GM23338 (cell line): ENCODE measurements at regions not wholly inside any gene's neighbourhood (a gene's known extent, or its start where the extent isn't known, plus 50 kb on each side); places are given as distances from the start of the nearest gene placed in this dataset.

ENCODE experiments used
- ATAC-seq: fragments of 200-7000 bp; cut with Tn5 transposase; 3 replicates; pipeline ENCODE4 v1.9.1; 2020
- DNase-seq: peaks from one replicate; pipeline ENCODE4 v3.0.0-alpha.2; 2015; ENCODE audit warnings: low spot score
- H2AFZ ChIP-seq: fragments of 200-600 bp; sonication (generic); 2 replicates; pipeline ENCODE4 v1.8.0; 2016; ENCODE audit warnings: antibody characterized with exemption, mild to moderate bottlenecking, moderate library complexity
- H3F3A ChIP-seq: fragments of 200-600 bp; sonication (generic); replicated peaks from 2 replicates; pipeline ENCODE4 v1.8.0; 2017; ENCODE audit warnings: antibody characterized with exemption, mixed run types, low read depth
- H3K27ac ChIP-seq: fragments of 200-600 bp; sonication (generic); 2 replicates; pipeline ENCODE4 v1.6.1; 2016; ENCODE audit warnings: low read depth
- H3K27me3 ChIP-seq: fragments of 200-600 bp; sonication (generic); 2 replicates; pipeline ENCODE4 v1.8.0; 2016; ENCODE audit warnings: mild to moderate bottlenecking, mixed run types, moderate library complexity; ENCODE audit not compliant: insufficient read depth
- H3K36me3 ChIP-seq: fragments of 200-600 bp; sonication (generic); 2 replicates; pipeline ENCODE4 v1.8.0; 2016; ENCODE audit warnings: mild to moderate bottlenecking; ENCODE audit not compliant: insufficient read depth
- H3K4me1 ChIP-seq: fragments of 200-600 bp; sonication (generic); 2 replicates; pipeline ENCODE4 v1.8.0; 2016; ENCODE audit warnings: mild to moderate bottlenecking, moderate library complexity; ENCODE audit not compliant: insufficient read depth
- H3K4me2 ChIP-seq: fragments of 200-600 bp; sonication (generic); 2 replicates; pipeline ENCODE4 v1.7.1; 2017; ENCODE audit warnings: mixed run types
- H3K4me3 ChIP-seq: fragments of 200-600 bp; sonication (generic); 2 replicates; pipeline ENCODE4 v1.6.1; 2016; ENCODE audit warnings: mixed run types
- H3K79me2 ChIP-seq: fragments of 200-600 bp; sonication (generic); replicated peaks from 2 replicates; pipeline ENCODE4 v1.8.0; 2017; ENCODE audit warnings: mild to moderate bottlenecking; ENCODE audit not compliant: insufficient read depth
- H3K9me2 ChIP-seq: fragments of 200-600 bp; sonication (generic); 2 replicates; pipeline ENCODE4 v1.8.0; 2017; ENCODE audit not compliant: insufficient read depth
- H4K20me1 ChIP-seq: fragments of 200-600 bp; sonication (generic); replicated peaks from 2 replicates; pipeline ENCODE4 v1.8.0; 2017; ENCODE audit warnings: mild to moderate bottlenecking; ENCODE audit not compliant: insufficient read depth
- H3K27ac Mint-ChIP-seq: 2 replicates; pipeline ENCODE4 v1.8.0; 2020; ENCODE audit warnings: inconsistent platforms, mild to moderate bottlenecking, moderate library complexity, mixed read lengths
- H3K27me3 Mint-ChIP-seq: 3 replicates; pipeline ENCODE4 v1.8.0; 2022; ENCODE audit warnings: low read depth, mild to moderate bottlenecking, moderate library complexity, mixed read lengths, inconsistent platforms; ENCODE audit not compliant: insufficient read depth, poor library complexity
- H3K36me3 Mint-ChIP-seq: 3 replicates; pipeline ENCODE4 v1.8.0; 2021; ENCODE audit warnings: low read depth, mild to moderate bottlenecking, inconsistent platforms, moderate library complexity, mixed read lengths
- H3K4me1 Mint-ChIP-seq: 3 replicates; pipeline ENCODE4 v1.8.0; 2020; ENCODE audit warnings: mild to moderate bottlenecking, inconsistent platforms, mixed read lengths
- H3K4me3 Mint-ChIP-seq: 3 replicates; pipeline ENCODE4 v1.8.0; 2021; ENCODE audit warnings: moderate library complexity, mild to moderate bottlenecking, inconsistent platforms, mixed read lengths
- H3K9me3 Mint-ChIP-seq: 3 replicates; pipeline ENCODE4 v1.8.0; 2020; ENCODE audit warnings: moderate library complexity, mild to moderate bottlenecking, inconsistent platforms, mixed read lengths
- CREB1 ChIP-seq: fragments of 250-450 bp; sonication (Bioruptor Pico); IDR thresholded peaks from 2 replicates; pipeline ENCODE4 v1.5.0; 2020; ENCODE audit warnings: low read depth, mild to moderate bottlenecking, moderate library complexity
- CTCF ChIP-seq, 2 experiments: fragments of 200-600 bp in 1 of 2; sonication (generic) in 1 of 2; conservative IDR thresholded peaks; 2 replicates each; pipeline versions ENCODE4 v1.5.1 to v1.6.1; 2016 to 2017; ENCODE audit warnings: antibody characterized with exemption in 2 of 2, low read depth in 2 of 2, mild to moderate bottlenecking in 2 of 2, moderate library complexity in 1 of 2
- ETS1 ChIP-seq: IDR thresholded peaks from 2 replicates; pipeline ENCODE4 v1.6.1; 2016; ENCODE audit warnings: antibody characterized with exemption
- EZH2 ChIP-seq: fragments of 200-600 bp; sonication (generic); IDR thresholded peaks from one replicate; pipeline ENCODE4 v1.8.0; 2017; ENCODE audit warnings: antibody characterized with exemption, mild to moderate bottlenecking, low read depth; ENCODE audit not compliant: unreplicated experiment
- EZH2phosphoT487 ChIP-seq: fragments of 200-600 bp; sonication (generic); IDR thresholded peaks from one replicate; pipeline ENCODE4 v1.8.1; 2018; ENCODE audit warnings: antibody characterized with exemption; ENCODE audit not compliant: unreplicated experiment
- JUNB ChIP-seq: IDR thresholded peaks from one replicate; pipeline ENCODE4 v1.6.1; 2016; ENCODE audit warnings: antibody characterized with exemption; ENCODE audit not compliant: unreplicated experiment
- NANOG ChIP-seq: IDR thresholded peaks from 2 replicates; pipeline ENCODE4 v1.6.1; 2016; ENCODE audit warnings: antibody characterized with exemption, borderline replicate concordance
- POLR2AphosphoS5 ChIP-seq: IDR thresholded peaks from 2 replicates; pipeline ENCODE4 v1.6.1; 2016; ENCODE audit warnings: antibody characterized with exemption, low read depth
- REST ChIP-seq: IDR thresholded peaks from one replicate; pipeline ENCODE4 v1.6.1; 2018; ENCODE audit warnings: antibody characterized with exemption; ENCODE audit not compliant: unreplicated experiment
- STAT1 ChIP-seq: IDR thresholded peaks from one replicate; pipeline ENCODE4 v1.6.1; 2016; ENCODE audit warnings: antibody characterized with exemption; ENCODE audit not compliant: unreplicated experiment
- ZNF114 ChIP-seq: fragments of 250-450 bp; sonication (Bioruptor Pico); IDR thresholded peaks from 2 replicates; pipeline ENCODE4 v1.5.0; 2020; ENCODE audit warnings: mild to moderate bottlenecking, moderate library complexity
- ZNF331 ChIP-seq: fragments of 250-450 bp; sonication (Bioruptor Pico); IDR thresholded peaks from 2 replicates; pipeline ENCODE4 v1.5.0; 2020; ENCODE audit warnings: low read depth, mild to moderate bottlenecking, moderate library complexity
- ZNF462 ChIP-seq: fragments of 250-450 bp; sonication (Bioruptor Pico); IDR thresholded peaks from 2 replicates; pipeline ENCODE4 v1.5.0; 2020; ENCODE audit warnings: mild to moderate bottlenecking, moderate library complexity

GRCh38 chr5:39519566-39520231 is 94.9 kb upstream of the DAB2 start:
- H3K27ac ChIP-seq: 0 out of 2 replicates have a peak overlapping the region, but pooled peaks have one; percentile 20
- H4K20me1 ChIP-seq: no peaks in the 10 kb centered on the region
- Mint-ChIP-seq H3K27me3 (peaks cover 3% of the 10 kb centered on the region), H3K27ac (no peak overlapping the region), H3K4me3 (no peak overlapping the region), H3K9me3 (peaks cover 3% of the 10 kb centered on the region; the same call in 1 of the 3 replicates), H3K36me3 (no peaks in the 10 kb centered on the region), H3K4me1 (peaks cover 24% of the 10 kb centered on the region)
- H3K4me2 ChIP-seq: peak overlapping the region; percentile 19; the same call in 1 of the 2 replicates
- DNase-seq (peak; percentile 17), ATAC-seq (no peak)
- TF ChIP-seq ETS1 (no peak), NANOG (no peak), CTCF (conservative IDR thresholded peaks at IDR 0.05; ENCODE audit: low read depth in 2 of 2) (no peak), POLR2AphosphoS5 (no peak), STAT1 (no peak), ZNF114 (no peak), EZH2 (no peak), JUNB (no peak), CREB1 (no peak), EZH2phosphoT487 (no peak), ZNF331 (CRISPR knock-in tag) (no peak), ZNF462 (CRISPR knock-in tag) (no peak), REST (no peak)
- H3K79me2 ChIP-seq: no peaks in the 10 kb centered on the region
- H3K4me3 ChIP-seq: 0 out of 2 replicates have a peak overlapping the region, but pooled peaks have one; percentile 9
- no peaks in the 10 kb centered on the region for H3K27me3 ChIP-seq
- H3K36me3 ChIP-seq: no peaks in the 10 kb centered on the region
- no peak overlapping the region for H2AFZ ChIP-seq
- H3K4me1 ChIP-seq: peaks cover 32% of the 10 kb centered on the region
- H3F3A ChIP-seq: no peaks in the 10 kb centered on the region
- no peaks in the 10 kb centered on the region for H3K9me2 ChIP-seq
